Bronchial epithelial cell (primary cell): ENCODE measurements at regions not wholly inside any gene's neighbourhood (a gene's known extent, or its start where the extent isn't known, plus 50 kb on each side); places are given as distances from the start of the nearest gene placed in this dataset.

Source experiments
- DNase-seq: peaks from one replicate; pipeline ENCODE4 v3.0.0-alpha.2; 2010; ENCODE audit warnings: low read depth
- FAIRE-seq: peaks from 2 replicates; lab custom pipeline; 2011; peaks lifted over from hg19 to GRCh38; lab: Jason Lieb, UNC
- H3K27me3 ChIP-seq: 2 replicates; pipeline ENCODE4 v1.5.1; 2011; ENCODE audit warnings: low read length; ENCODE audit not compliant: control insufficient read depth, insufficient read depth
- H3K36me3 ChIP-seq: 2 replicates; pipeline ENCODE4 v1.5.1; 2011; ENCODE audit warnings: low read length; ENCODE audit not compliant: control insufficient read depth, insufficient read depth
- H3K4me3 ChIP-seq: 2 replicates; pipeline ENCODE4 v1.5.1; 2011; ENCODE audit warnings: mild to moderate bottlenecking, low read depth, low read length, control low read depth
- TF ChIP-seq, protein P1 (sequence below): IDR thresholded peaks from 2 replicates; pipeline ENCODE4 v1.5.1; 2011; ENCODE audit warnings: mild to moderate bottlenecking, moderate library complexity, low read length, control low read depth, inconsistent platforms; ENCODE audit not compliant: insufficient read depth, severe bottlenecking

DNA sequence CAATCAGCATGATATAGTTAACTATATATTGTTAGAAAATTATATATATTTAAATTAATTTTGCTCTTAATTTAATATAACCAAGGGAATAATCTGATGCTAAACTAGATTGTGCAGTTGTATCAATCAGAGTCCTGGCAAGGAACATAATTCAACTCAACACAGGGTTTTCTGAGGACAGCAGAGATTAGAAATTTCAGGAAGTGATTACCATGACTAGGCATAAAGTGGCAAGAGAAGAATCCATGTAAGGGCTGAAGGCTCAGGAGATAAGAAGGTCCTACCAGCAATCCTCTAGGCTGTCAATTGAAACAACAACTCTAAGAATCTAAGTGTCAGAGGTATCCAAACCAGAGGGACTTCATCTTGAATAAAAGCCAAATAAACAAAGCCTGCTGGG, 807.8 kb downstream of the DSC3 start:
- H3K4me3 ChIP-seq, result no peak overlapping the region
- FAIRE-seq, result no peak
- no peaks in the 10 kb centered on the region for H3K27me3 ChIP-seq
- DNase-seq, result no peak
- TF ChIP-seq, protein P1, sequence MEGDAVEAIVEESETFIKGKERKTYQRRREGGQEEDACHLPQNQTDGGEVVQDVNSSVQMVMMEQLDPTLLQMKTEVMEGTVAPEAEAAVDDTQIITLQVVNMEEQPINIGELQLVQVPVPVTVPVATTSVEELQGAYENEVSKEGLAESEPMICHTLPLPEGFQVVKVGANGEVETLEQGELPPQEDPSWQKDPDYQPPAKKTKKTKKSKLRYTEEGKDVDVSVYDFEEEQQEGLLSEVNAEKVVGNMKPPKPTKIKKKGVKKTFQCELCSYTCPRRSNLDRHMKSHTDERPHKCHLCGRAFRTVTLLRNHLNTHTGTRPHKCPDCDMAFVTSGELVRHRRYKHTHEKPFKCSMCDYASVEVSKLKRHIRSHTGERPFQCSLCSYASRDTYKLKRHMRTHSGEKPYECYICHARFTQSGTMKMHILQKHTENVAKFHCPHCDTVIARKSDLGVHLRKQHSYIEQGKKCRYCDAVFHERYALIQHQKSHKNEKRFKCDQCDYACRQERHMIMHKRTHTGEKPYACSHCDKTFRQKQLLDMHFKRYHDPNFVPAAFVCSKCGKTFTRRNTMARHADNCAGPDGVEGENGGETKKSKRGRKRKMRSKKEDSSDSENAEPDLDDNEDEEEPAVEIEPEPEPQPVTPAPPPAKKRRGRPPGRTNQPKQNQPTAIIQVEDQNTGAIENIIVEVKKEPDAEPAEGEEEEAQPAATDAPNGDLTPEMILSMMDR, result no peak
- no peaks in the 10 kb centered on the region for H3K36me3 ChIP-seq

DNA sequence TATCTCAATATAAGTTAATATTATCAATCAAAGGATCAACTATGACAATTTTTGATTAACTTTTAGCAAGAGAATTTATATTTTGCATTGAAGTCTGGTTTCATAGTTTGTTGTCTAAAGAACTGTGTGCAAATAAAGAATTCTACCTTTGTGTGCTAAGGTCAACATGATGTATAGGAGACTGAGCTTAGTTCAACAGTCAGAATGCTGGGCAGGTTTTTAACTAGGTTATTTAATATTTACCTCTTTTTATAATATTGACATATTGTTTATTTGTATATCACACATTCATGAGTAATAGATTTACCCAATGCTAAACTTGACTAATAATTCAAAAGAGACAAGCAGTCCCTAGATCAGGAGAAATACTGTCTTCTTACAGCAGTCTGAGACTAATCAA, 831.4 kb downstream of the DSC3 start:
- Histone ChIP-seq H3K4me3 (no peak overlapping the region), H3K27me3 (no peaks in the 10 kb centered on the region), H3K36me3 (no peaks in the 10 kb centered on the region)
- DNase-seq (no peak), FAIRE-seq (no peak)
- TF ChIP-seq, protein P1, result no peak

DNA sequence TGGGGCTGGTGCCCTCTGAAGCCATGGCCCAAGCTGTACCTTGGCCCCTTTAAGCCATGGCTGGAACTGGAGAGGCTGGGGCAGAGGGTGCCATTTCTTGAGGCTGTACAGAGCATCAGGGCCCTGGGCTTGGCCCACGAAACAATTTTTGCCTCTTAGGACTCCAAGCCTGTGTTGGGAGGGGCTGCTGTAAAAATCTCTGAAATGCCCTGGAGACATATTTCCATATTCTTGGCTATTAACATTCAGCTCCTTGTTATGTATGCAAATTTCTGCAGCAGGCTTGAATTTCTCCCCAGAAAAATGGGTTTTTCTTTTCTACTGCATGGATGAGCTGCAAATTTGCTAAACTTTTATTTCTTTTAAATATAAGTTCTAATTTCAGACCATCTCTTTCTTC, 834.0 kb downstream of the DSC3 start:
- H3K27me3 ChIP-seq, result no peaks in the 10 kb centered on the region
- FAIRE-seq (no peak), DNase-seq (no peak)
- no peak overlapping the region for H3K4me3 ChIP-seq
- TF ChIP-seq, protein P1, result no peak
- no peaks in the 10 kb centered on the region for H3K36me3 ChIP-seq

DNA sequence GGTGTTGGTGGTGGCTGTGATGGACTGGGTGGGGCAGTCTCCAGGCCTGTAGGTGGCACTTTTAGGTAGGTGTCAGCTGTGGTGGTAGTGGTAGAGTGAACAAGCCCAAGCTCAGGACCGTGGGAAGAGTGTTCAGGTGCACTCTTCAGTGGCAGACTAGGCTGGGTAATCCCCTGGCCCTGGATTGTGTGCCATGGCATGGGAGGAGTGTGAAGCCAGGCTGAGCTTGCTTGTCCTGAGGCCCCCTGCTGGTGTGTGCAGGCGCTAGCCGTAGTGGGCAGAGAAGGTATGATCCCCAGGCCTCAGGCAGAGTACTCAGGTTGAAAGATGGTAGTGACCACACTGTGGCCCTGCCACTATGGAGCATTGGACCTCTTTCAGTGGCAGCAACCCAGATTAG, 850.3 kb downstream of the DSC3 start:
- no peaks in the 10 kb centered on the region for H3K27me3 ChIP-seq
- DNase-seq (no peak), FAIRE-seq (no peak)
- TF ChIP-seq, protein P1, result no peak
- H3K36me3 ChIP-seq, result no peaks in the 10 kb centered on the region
- H3K4me3 ChIP-seq, result no peak overlapping the region

DNA sequence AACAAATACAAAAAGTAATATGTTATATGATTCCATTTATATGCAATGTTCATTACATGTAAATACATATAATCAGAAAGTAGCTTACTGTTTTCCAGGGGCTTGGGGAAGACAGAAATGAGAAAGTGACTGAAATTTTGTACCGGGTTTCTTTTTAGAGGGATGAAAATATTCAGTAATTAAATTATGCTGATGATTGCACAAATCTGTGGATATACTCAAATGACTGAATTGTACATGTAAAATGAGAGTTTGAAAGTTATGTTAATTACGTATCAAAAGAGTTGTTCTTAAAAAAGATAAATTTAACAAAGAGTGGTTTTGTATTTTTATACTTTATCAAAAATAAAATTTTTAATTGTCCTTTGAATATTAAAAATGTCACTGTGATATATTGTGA, 856.3 kb downstream of the DSC3 start:
- no peak for FAIRE-seq
- DNase-seq, result no peak
- Histone ChIP-seq H3K27me3 (no peaks in the 10 kb centered on the region), H3K4me3 (no peak overlapping the region), H3K36me3 (no peaks in the 10 kb centered on the region)
- TF ChIP-seq, protein P1, result no peak

DNA sequence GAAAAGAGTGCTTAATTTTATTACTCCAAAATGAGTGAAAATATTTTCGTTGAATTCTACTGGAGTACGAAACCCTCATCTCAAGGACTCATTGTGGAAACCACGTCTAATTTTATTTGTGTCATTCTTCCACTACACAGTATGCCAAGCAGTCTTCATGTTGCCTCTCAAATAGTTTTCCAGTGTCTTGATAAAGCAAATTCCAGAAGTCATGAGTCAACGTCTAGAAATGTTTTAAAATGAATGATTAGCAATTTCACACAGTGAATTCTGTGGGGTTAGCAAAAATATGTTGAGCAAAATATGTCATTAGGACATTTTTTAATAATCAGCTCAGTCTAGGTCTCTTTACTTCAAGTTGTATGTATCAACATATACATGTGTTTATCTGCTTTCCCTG, 865.5 kb downstream of the DSC3 start:
- no peaks in the 10 kb centered on the region for H3K36me3 ChIP-seq
- FAIRE-seq (no peak), DNase-seq (peak; percentile 42)

More for the DNA sequence above, 865.5 kb downstream of the DSC3 start:
- TF ChIP-seq, protein P1, result no peak
- no peak overlapping the region for H3K4me3 ChIP-seq
- no peaks in the 10 kb centered on the region for H3K27me3 ChIP-seq
